ENCODE measurements at regions not wholly inside any gene's neighbourhood (a gene's known extent, or its start where the extent isn't known, plus 50 kb on each side); places are given as distances from the start of the nearest gene placed in this dataset.

- TF ChIP-seq SUZ12 (IDR thresholded peaks at IDR 0.05; ENCODE audit: extremely low read depth, insufficient read depth, insufficient read length) (no peak), ZNF274 (IDR thresholded peaks at IDR 0.05; ENCODE audit: low read depth, low read length) (no peak), YY1 (IDR thresholded peaks at IDR 0.05; ENCODE audit: insufficient read depth, insufficient read length) (no peak)
Observed at GRCh38 chr5:148913493-148913892, 87.1 kb downstream of the ADRB2 start.

All from NT2/D1 (cell line).